HG03280 (cell line): ENCODE measurements at regions not wholly inside any gene's neighbourhood (a gene's known extent, or its start where the extent isn't known, plus 50 kb on each side); places are given as distances from the start of the nearest gene placed in this dataset.

ENCODE experiments used
- ATAC-seq: cut with Tn5 transposase; IDR thresholded peaks from one replicate; pipeline ENCODE4 v1.9.1; 2021; ENCODE audit warnings: mild to moderate bottlenecking, moderate library complexity; ENCODE audit not compliant: unreplicated experiment

GRCh38 chr22:47332246-47332980 is 570.0 kb downstream of the TBC1D22A start:
- ATAC-seq: no peak

- ATAC-seq: no peak
Observed at GRCh38 chr22:47331750-47332149, 569.3 kb downstream of the TBC1D22A start.

- ATAC-seq: no peak
Observed at GRCh38 chr22:47329727-47330650, 567.5 kb downstream of the TBC1D22A start.

GRCh38 chr22:47328550-47329243 is 566.2 kb downstream of the TBC1D22A start:
- ATAC-seq: no peak

- ATAC-seq: no peak
Observed at GRCh38 chr22:47327241-47327640, 564.8 kb downstream of the TBC1D22A start.

GRCh38 chr22:47325249-47325648 is 562.8 kb downstream of the TBC1D22A start:
- no peak for ATAC-seq

GRCh38 chr22:47324435-47324990 is 562.1 kb downstream of the TBC1D22A start:
- no peak for ATAC-seq

- no peak for ATAC-seq
Observed at GRCh38 chr22:47323518-47323917, 561.1 kb downstream of the TBC1D22A start.

- no peak for ATAC-seq
Observed at GRCh38 chr22:47322854-47323253, 560.4 kb downstream of the TBC1D22A start.

- no peak for ATAC-seq
Observed at GRCh38 chr22:47320560-47320959, 558.1 kb downstream of the TBC1D22A start.

GRCh38 chr22:47318041-47318737 is 555.7 kb downstream of the TBC1D22A start:
- ATAC-seq: no peak

GRCh38 chr22:47315862-47316419 is 553.5 kb downstream of the TBC1D22A start:
- ATAC-seq: no peak

GRCh38 chr22:47310601-47311000 is 548.2 kb downstream of the TBC1D22A start:
- ATAC-seq: no peak

GRCh38 chr22:47309946-47310345 is 547.5 kb downstream of the TBC1D22A start:
- no peak for ATAC-seq

- no peak for ATAC-seq
Observed at GRCh38 chr22:47309476-47309875, 547.0 kb downstream of the TBC1D22A start.

GRCh38 chr22:47308886-47309285 is 546.4 kb downstream of the TBC1D22A start:
- no peak for ATAC-seq

- no peak for ATAC-seq
Observed at GRCh38 chr22:47307822-47308221, 545.4 kb downstream of the TBC1D22A start.

GRCh38 chr22:47307326-47307725 is 544.9 kb downstream of the TBC1D22A start:
- no peak for ATAC-seq

GRCh38 chr22:47304854-47305253 is 542.4 kb downstream of the TBC1D22A start:
- ATAC-seq: no peak

GRCh38 chr22:47304191-47304831 is 541.9 kb downstream of the TBC1D22A start:
- no peak for ATAC-seq
